ENCODE measurements at regions not wholly inside any gene's neighbourhood (a gene's known extent, or its start where the extent isn't known, plus 50 kb on each side); places are given as distances from the start of the nearest gene placed in this dataset.
"Not testable (repeated sequence)": the region's sequence is repeated elsewhere in the genome, so short reads cannot be mapped to it uniquely, and the experiment has no call there.

DNA sequence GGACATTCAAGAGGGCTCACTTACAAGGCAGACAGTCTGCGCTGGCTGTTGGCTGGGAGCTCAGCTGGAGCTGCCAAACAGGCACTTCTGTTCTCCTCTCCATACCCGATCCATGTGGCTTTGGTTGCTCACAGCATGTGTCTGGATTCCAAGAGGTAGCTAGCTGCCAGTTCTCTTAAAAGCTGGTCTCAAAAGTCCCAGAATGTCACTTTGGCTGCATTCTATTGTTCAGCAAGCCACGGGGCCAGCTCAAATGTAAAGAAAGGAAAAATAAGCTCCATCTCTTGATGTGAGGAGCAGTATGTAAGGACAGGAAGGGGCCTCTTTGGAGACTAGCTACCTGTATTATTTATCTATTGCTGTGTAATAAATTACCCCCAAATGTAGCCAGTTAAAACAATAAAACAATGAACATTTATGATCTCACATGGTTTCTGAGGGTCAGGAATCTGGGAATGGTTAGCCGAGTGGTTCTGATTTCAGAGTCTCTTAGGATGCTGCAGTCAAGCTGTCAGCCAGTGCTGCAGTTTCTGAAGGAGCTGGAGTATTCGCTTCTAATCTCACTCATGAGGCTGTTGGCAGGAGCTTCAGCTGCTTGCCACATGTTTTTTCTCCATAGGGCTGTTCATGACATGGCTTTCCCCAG is 112.7 kb upstream of the CLINT1 start:
- no peak overlapping the region for H2AFZ ChIP-seq (ENCODE audit: low read length)
- H3K4me3 ChIP-seq (ENCODE audit: low read length), result no peak overlapping the region
- no peaks in the 10 kb centered on the region for H3K9me3 ChIP-seq (replicated peaks; ENCODE audit: insufficient read depth, low read length)
- no peaks in the 10 kb centered on the region for H4K20me1 ChIP-seq (ENCODE audit: insufficient read depth, low read length)
- H3K4me1 ChIP-seq (ENCODE audit: low read length), result no peaks in the 10 kb centered on the region
- no peak overlapping the region for H3K4me2 ChIP-seq (ENCODE audit: low read depth, low read length)
- no peaks in the 10 kb centered on the region for H3F3A ChIP-seq (ENCODE audit: insufficient read depth, low read length)
- H3K36me3 ChIP-seq (replicated peaks; ENCODE audit: insufficient read depth, low read length), result no peaks in the 10 kb centered on the region
- H3K27me3 ChIP-seq (replicated peaks; ENCODE audit: insufficient read depth, low read length), result no peaks in the 10 kb centered on the region
- H3K9ac ChIP-seq (ENCODE audit: low read length), result no peak overlapping the region
- H3K9me2 ChIP-seq (replicated peaks; ENCODE audit: insufficient read depth, low read length), result no peaks in the 10 kb centered on the region
- no peak for DNase-seq
- TF ChIP-seq EZH2 (optimal IDR thresholded peaks at IDR 0.05; ENCODE audit: low read depth, low read length) (no peak), EZH2phosphoT487 (IDR thresholded peaks at IDR 0.05; ENCODE audit: low read length) (no peak)
- TF ChIP-seq, protein P1, sequence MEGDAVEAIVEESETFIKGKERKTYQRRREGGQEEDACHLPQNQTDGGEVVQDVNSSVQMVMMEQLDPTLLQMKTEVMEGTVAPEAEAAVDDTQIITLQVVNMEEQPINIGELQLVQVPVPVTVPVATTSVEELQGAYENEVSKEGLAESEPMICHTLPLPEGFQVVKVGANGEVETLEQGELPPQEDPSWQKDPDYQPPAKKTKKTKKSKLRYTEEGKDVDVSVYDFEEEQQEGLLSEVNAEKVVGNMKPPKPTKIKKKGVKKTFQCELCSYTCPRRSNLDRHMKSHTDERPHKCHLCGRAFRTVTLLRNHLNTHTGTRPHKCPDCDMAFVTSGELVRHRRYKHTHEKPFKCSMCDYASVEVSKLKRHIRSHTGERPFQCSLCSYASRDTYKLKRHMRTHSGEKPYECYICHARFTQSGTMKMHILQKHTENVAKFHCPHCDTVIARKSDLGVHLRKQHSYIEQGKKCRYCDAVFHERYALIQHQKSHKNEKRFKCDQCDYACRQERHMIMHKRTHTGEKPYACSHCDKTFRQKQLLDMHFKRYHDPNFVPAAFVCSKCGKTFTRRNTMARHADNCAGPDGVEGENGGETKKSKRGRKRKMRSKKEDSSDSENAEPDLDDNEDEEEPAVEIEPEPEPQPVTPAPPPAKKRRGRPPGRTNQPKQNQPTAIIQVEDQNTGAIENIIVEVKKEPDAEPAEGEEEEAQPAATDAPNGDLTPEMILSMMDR (IDR thresholded peaks at IDR 0.05; ENCODE audit: low read length), result no peak
- H3K79me2 ChIP-seq (ENCODE audit: low read length), result no peaks in the 10 kb centered on the region
- no peak overlapping the region for H3K27ac ChIP-seq (ENCODE audit: low read length)

DNA sequence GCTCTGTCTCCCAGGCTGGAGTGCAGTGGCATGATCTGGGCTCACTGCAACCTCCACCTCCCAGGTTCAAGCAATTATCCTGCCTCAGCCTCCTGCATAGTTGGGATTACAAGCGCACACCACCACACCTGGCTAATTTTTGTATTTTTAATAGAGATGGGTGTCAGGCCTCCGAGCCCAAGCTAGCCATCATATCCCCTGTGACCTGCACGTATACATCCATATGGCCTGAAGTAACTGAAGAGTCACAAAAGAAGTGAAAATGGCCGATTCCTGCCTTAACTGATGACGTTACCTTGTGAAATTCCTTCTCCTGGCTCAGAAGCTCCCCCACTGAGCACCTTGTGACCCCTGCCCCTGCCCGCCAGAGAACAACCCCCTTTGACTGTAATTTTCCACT is 109.6 kb upstream of the CLINT1 start:
- H3K9me3 ChIP-seq (replicated peaks; ENCODE audit: insufficient read depth, low read length); H3K4me3 ChIP-seq (ENCODE audit: low read length); H3K27me3 ChIP-seq (replicated peaks; ENCODE audit: insufficient read depth, low read length); H3K36me3 ChIP-seq (replicated peaks; ENCODE audit: insufficient read depth, low read length); H3K27ac ChIP-seq (ENCODE audit: low read length); H3K4me2 ChIP-seq (ENCODE audit: low read depth, low read length); H2AFZ ChIP-seq (ENCODE audit: low read length); DNase-seq; H3K9me2 ChIP-seq (replicated peaks; ENCODE audit: insufficient read depth, low read length); H3F3A ChIP-seq (ENCODE audit: insufficient read depth, low read length); H3K79me2 ChIP-seq (ENCODE audit: low read length); H3K4me1 ChIP-seq (ENCODE audit: low read length); H4K20me1 ChIP-seq (ENCODE audit: insufficient read depth, low read length); H3K9ac ChIP-seq (ENCODE audit: low read length): not testable (repeated sequence)

DNA sequence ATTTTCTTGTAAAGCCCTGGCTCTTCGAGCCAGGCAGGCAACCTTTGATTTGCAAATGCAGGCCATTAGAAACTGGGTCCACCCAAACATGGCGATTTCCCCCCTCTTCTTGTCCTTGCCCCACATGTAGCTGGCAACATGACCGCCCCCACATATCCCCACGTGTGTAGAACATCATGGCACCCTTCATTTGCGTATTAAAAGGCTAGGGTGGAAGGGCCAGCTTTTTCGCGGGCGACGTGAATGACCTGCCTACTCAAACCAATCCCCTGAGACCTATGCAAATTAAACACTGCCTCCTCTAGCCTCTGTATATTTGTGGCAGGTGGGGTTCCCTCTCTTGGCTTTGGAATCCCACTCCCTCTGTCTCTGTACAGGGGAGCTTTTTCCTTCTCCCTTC is 107.0 kb upstream of the CLINT1 start:
- Histone ChIP-seq H3K4me2 (ENCODE audit: low read depth, low read length) (no peak overlapping the region), H3K9ac (ENCODE audit: low read length) (no peak overlapping the region)
- no peak for DNase-seq

More for the DNA sequence above, 107.0 kb upstream of the CLINT1 start:
- Histone ChIP-seq H3F3A (ENCODE audit: insufficient read depth, low read length) (no peaks in the 10 kb centered on the region), H3K27me3 (replicated peaks; ENCODE audit: insufficient read depth, low read length) (no peaks in the 10 kb centered on the region), H3K4me3 (ENCODE audit: low read length) (no peak overlapping the region), H2AFZ (ENCODE audit: low read length) (no peak overlapping the region), H3K36me3 (replicated peaks; ENCODE audit: insufficient read depth, low read length) (no peaks in the 10 kb centered on the region), H3K79me2 (ENCODE audit: low read length) (no peaks in the 10 kb centered on the region), H3K9me2 (replicated peaks; ENCODE audit: insufficient read depth, low read length) (no peaks in the 10 kb centered on the region), H3K4me1 (ENCODE audit: low read length) (no peaks in the 10 kb centered on the region), H4K20me1 (ENCODE audit: insufficient read depth, low read length) (no peaks in the 10 kb centered on the region), H3K9me3 (replicated peaks; ENCODE audit: insufficient read depth, low read length) (no peaks in the 10 kb centered on the region), H3K27ac (ENCODE audit: low read length) (no peak overlapping the region)
- TF ChIP-seq, protein P1 (IDR thresholded peaks at IDR 0.05; ENCODE audit: low read length), result no peak
- no peak for TF ChIP-seq EZH2 (optimal IDR thresholded peaks at IDR 0.05; ENCODE audit: low read depth, low read length)
- TF ChIP-seq EZH2phosphoT487 (IDR thresholded peaks at IDR 0.05; ENCODE audit: low read length), result no peak

Measured in MM.1S (cell line).